ENCODE measurements at regions not wholly inside any gene's neighbourhood (a gene's known extent, or its start where the extent isn't known, plus 50 kb on each side); places are given as distances from the start of the nearest gene placed in this dataset.

- Histone ChIP-seq H3K79me1 (ENCODE audit: low read depth, low read length) (no peaks in the 10 kb centered on the region), H3K23ac (ENCODE audit: insufficient read length) (no peak overlapping the region), H3K23me2 (ENCODE audit: low read depth, low read length) (no peaks in the 10 kb centered on the region), H3K4me3 (ENCODE audit: extremely low read depth in 1 of 4, insufficient read depth in 2 of 4, low read depth in 3 of 4, low read length in 4 of 4) (no peak overlapping the region), H4K20me1 (replicated peaks in 1 of 2; ENCODE audit: control insufficient read depth in 1 of 2, insufficient read depth in 2 of 2, low read length in 2 of 2) (no peaks in the 10 kb centered on the region), H2AK5ac (ENCODE audit: low read depth, low read length) (no peak overlapping the region), H2AFZ (ENCODE audit: low read length) (no peak overlapping the region), H3K9ac (replicated peaks in 1 of 4; ENCODE audit: extremely low read depth in 1 of 4, low read depth in 3 of 4, low read length in 3 of 4) (no peak overlapping the region), H3K4ac (replicated peaks; ENCODE audit: insufficient read length, low read depth, low read length) (no peak overlapping the region), H2BK20ac (ENCODE audit: low read length) (no peak overlapping the region), H3K4me2 (ENCODE audit: insufficient read depth in 1 of 2, low read depth in 2 of 2, low read length in 2 of 2) (no peak overlapping the region), H2BK15ac (ENCODE audit: low read length) (no peak overlapping the region), H3K18ac (ENCODE audit: extremely low read depth, low read length) (no peak overlapping the region), H3K36me3 (ENCODE audit: control insufficient read depth in 2 of 4, insufficient read depth in 4 of 4, low read length in 3 of 4) (no peaks in the 10 kb centered on the region), H4K8ac (ENCODE audit: extremely low read depth, insufficient read depth, low read length) (no peak overlapping the region), H3K4me1 (replicated peaks in 1 of 4; ENCODE audit: control insufficient read depth in 3 of 4, insufficient read depth in 4 of 4, low read length in 3 of 4) (no peaks in the 10 kb centered on the region), H3K27ac (ENCODE audit: low read depth, low read length) (no peak overlapping the region), H3K9me3 (ENCODE audit: insufficient read depth in 2 of 2, low read depth in 1 of 2, low read length in 1 of 2) (no peaks in the 10 kb centered on the region), H3K79me2 (ENCODE audit: control insufficient read depth in 1 of 2, insufficient read depth in 2 of 2, low read length in 2 of 2) (no peaks in the 10 kb centered on the region), H3K14ac (ENCODE audit: insufficient read length) (no peak overlapping the region), H3K56ac (replicated peaks; ENCODE audit: insufficient read length, low read depth, low read length) (no peak overlapping the region), H2BK5ac (ENCODE audit: low read depth, low read length) (no peak overlapping the region), H3K27me3 (replicated peaks in 1 of 4; ENCODE audit: control insufficient read depth in 3 of 4, extremely low read depth in 1 of 4, insufficient read depth in 3 of 4, low read length in 3 of 4) (no peaks in the 10 kb centered on the region), H4K5ac (ENCODE audit: insufficient read length, low read depth, low read length) (no peak overlapping the region), H4K91ac (replicated peaks; ENCODE audit: insufficient read length, low read length) (no peak overlapping the region), H2BK120ac (replicated peaks; ENCODE audit: low read depth, low read length) (no peak overlapping the region), H2BK12ac (ENCODE audit: low read depth, low read length) (no peak overlapping the region)
- TF ChIP-seq E2F6 (IDR thresholded peaks at IDR 0.05) (no peak), KDM5A (IDR thresholded peaks at IDR 0.05; ENCODE audit: low read length) (no peak), POU5F1 (IDR thresholded peaks at IDR 0.05; ENCODE audit: low read depth, low read length) (no peak), NRF1 (IDR thresholded peaks at IDR 0.05; ENCODE audit: low read depth, low read length) (no peak), CTBP2 (IDR thresholded peaks at IDR 0.05; ENCODE audit: borderline replicate concordance, insufficient read depth, insufficient read length, low read length) (no peak), BACH1 (IDR thresholded peaks at IDR 0.05; ENCODE audit: low read length) (no peak), SAP30 (IDR thresholded peaks at IDR 0.05; ENCODE audit: insufficient read depth, insufficient replicate concordance, low read length) (no peak), CBX8 (IDR thresholded peaks at IDR 0.05; ENCODE audit: borderline replicate concordance, low read depth, low read length) (no peak)
- no peak for DNase-seq (ENCODE audit: low read depth in 1 of 2, low spot score in 2 of 2)
- no peak for FAIRE-seq
- POLR2A ChIA-PET (ENCODE audit: partially characterized antibody) = no interaction called here
- 88% methylated on average over 3 of the region's 3 CpGs; no CpG with 5 or more reads in 1 of the 2 experiments for WGBS, 2 experiments (ENCODE audit: extremely low coverage in 1 of 2, insufficient coverage in 1 of 2, insufficient read length in 1 of 2, insufficient replicate concordance in 2 of 2, low coverage in 1 of 2, low lambda C conversion rate in 2 of 2, missing lambda C conversion rate in 1 of 2)
- CTCF ChIA-PET (ENCODE audit: partially characterized antibody) = no interaction called here
These were observed 102.0 kb upstream of the TSLP start for GRCh38 chr5:110969502-110969901.
